ENCODE measurements at regions not wholly inside any gene's neighbourhood (a gene's known extent, or its start where the extent isn't known, plus 50 kb on each side); places are given as distances from the start of the nearest gene placed in this dataset.
"Not testable (repeated sequence)": the region's sequence is repeated elsewhere in the genome, so short reads cannot be mapped to it uniquely, and the experiment has no call there.

- peak overlapping the region; percentile 74 for H3K4me3 ChIP-seq (ENCODE audit: low read length)
- TF ChIP-seq EZH2phosphoT487 (IDR thresholded peaks at IDR 0.05; ENCODE audit: borderline replicate concordance, low read length) (no peak), CTCF (IDR thresholded peaks at IDR 0.05; ENCODE audit: low read depth, low read length, poor library complexity, severe bottlenecking) (no peak)
- H4K20me1 ChIP-seq (ENCODE audit: control insufficient read depth, insufficient read depth, low read depth, low read length): no peaks in the 10 kb centered on the region
- peaks cover 53% of the 10 kb centered on the region for H3K79me2 ChIP-seq (ENCODE audit: control insufficient read depth, low read length)
- no peaks in the 10 kb centered on the region for H3K27me3 ChIP-seq (ENCODE audit: control insufficient read depth, low read length)
- H3K36me3 ChIP-seq (ENCODE audit: control insufficient read depth, low read length): peaks cover 27% of the 10 kb centered on the region
- no peaks in the 10 kb centered on the region for H3K9me3 ChIP-seq (ENCODE audit: control insufficient read depth, insufficient read depth, low read length)
- H3F3A ChIP-seq (ENCODE audit: control insufficient read depth, insufficient read depth): no peaks in the 10 kb centered on the region
- H3K27ac ChIP-seq (ENCODE audit: low read depth, low read length): peak overlapping the region; percentile 44
- no peaks in the 10 kb centered on the region for H3K9me2 ChIP-seq (replicated peaks; ENCODE audit: control insufficient read depth, low read length)
- peaks cover 6% of the 10 kb centered on the region for H3K4me1 ChIP-seq (ENCODE audit: control insufficient read depth, low read length)
- peak overlapping the region; percentile 67 for H3K4me2 ChIP-seq (ENCODE audit: low read length)
Observed at GRCh38 chrX:73944563-73944908, 92.0 kb upstream of the XIST start.

GRCh38 chrX:73943693-73944562, 91.4 kb upstream of the XIST start:
- TF ChIP-seq EZH2phosphoT487 (IDR thresholded peaks at IDR 0.05; ENCODE audit: borderline replicate concordance, low read length) (no peak), CTCF (IDR thresholded peaks at IDR 0.05; ENCODE audit: low read depth, low read length, poor library complexity, severe bottlenecking) (no peak)

GRCh38 chrX:73940893-73941470, 88.5 kb upstream of the XIST start:
- Histone ChIP-seq H3K9me2 (replicated peaks; ENCODE audit: control insufficient read depth, low read length) (no peaks in the 10 kb centered on the region), H3K9me3 (ENCODE audit: control insufficient read depth, insufficient read depth, low read length) (no peaks in the 10 kb centered on the region), H3K4me2 (ENCODE audit: low read length) (no peak overlapping the region), H3K27ac (ENCODE audit: low read depth, low read length) (no peak overlapping the region), H3F3A (ENCODE audit: control insufficient read depth, insufficient read depth) (no peaks in the 10 kb centered on the region), H3K4me1 (ENCODE audit: control insufficient read depth, low read length) (peaks cover 6% of the 10 kb centered on the region), H4K20me1 (ENCODE audit: control insufficient read depth, insufficient read depth, low read depth, low read length) (no peaks in the 10 kb centered on the region), H3K36me3 (ENCODE audit: control insufficient read depth, low read length) (peaks cover 7% of the 10 kb centered on the region; the same call in 1 of the 2 replicates), H3K27me3 (ENCODE audit: control insufficient read depth, low read length) (no peaks in the 10 kb centered on the region), H3K79me2 (ENCODE audit: control insufficient read depth, low read length) (peaks cover 18% of the 10 kb centered on the region), H3K4me3 (ENCODE audit: low read length) (no peak overlapping the region)
- TF ChIP-seq EZH2phosphoT487 (IDR thresholded peaks at IDR 0.05; ENCODE audit: borderline replicate concordance, low read length) (no peak), CTCF (IDR thresholded peaks at IDR 0.05; ENCODE audit: low read depth, low read length, poor library complexity, severe bottlenecking) (no peak)

More at GRCh38 chrX:73943693-73944562, 91.4 kb upstream of the XIST start:
- H3K36me3 ChIP-seq (ENCODE audit: control insufficient read depth, low read length): peaks cover 23% of the 10 kb centered on the region
- H3K9me3 ChIP-seq (ENCODE audit: control insufficient read depth, insufficient read depth, low read length): no peaks in the 10 kb centered on the region
- peaks cover 6% of the 10 kb centered on the region for H3K4me1 ChIP-seq (ENCODE audit: control insufficient read depth, low read length)
- H3K27ac ChIP-seq (ENCODE audit: low read depth, low read length): peak overlapping the region; percentile 58
- H3K27me3 ChIP-seq (ENCODE audit: control insufficient read depth, low read length): no peaks in the 10 kb centered on the region
- H4K20me1 ChIP-seq (ENCODE audit: control insufficient read depth, insufficient read depth, low read depth, low read length): no peaks in the 10 kb centered on the region
- no peaks in the 10 kb centered on the region for H3K9me2 ChIP-seq (replicated peaks; ENCODE audit: control insufficient read depth, low read length)
- peak overlapping the region; percentile 74 for H3K4me3 ChIP-seq (ENCODE audit: low read length)
- H3K4me2 ChIP-seq (ENCODE audit: low read length): peak overlapping the region; percentile 77
- no peaks in the 10 kb centered on the region for H3F3A ChIP-seq (ENCODE audit: control insufficient read depth, insufficient read depth)
- H3K79me2 ChIP-seq (ENCODE audit: control insufficient read depth, low read length): peaks cover 47% of the 10 kb centered on the region

GRCh38 chrX:73937843-73938242, 85.3 kb upstream of the XIST start:
- not testable (repeated sequence) for H3K36me3 ChIP-seq (ENCODE audit: control insufficient read depth, low read length); H3F3A ChIP-seq (ENCODE audit: control insufficient read depth, insufficient read depth); H3K27me3 ChIP-seq (ENCODE audit: control insufficient read depth, low read length); H3K4me2 ChIP-seq (ENCODE audit: low read length); H3K4me1 ChIP-seq (ENCODE audit: control insufficient read depth, low read length); H4K20me1 ChIP-seq (ENCODE audit: control insufficient read depth, insufficient read depth, low read depth, low read length); H3K79me2 ChIP-seq (ENCODE audit: control insufficient read depth, low read length); H3K9me2 ChIP-seq (replicated peaks; ENCODE audit: control insufficient read depth, low read length); H3K27ac ChIP-seq (ENCODE audit: low read depth, low read length); H3K9me3 ChIP-seq (ENCODE audit: control insufficient read depth, insufficient read depth, low read length); H3K4me3 ChIP-seq (ENCODE audit: low read length)

Measured in DOHH2 (cell line).